Mesendoderm (in vitro differentiated cells): ENCODE measurements at regions not wholly inside any gene's neighbourhood (a gene's known extent, or its start where the extent isn't known, plus 50 kb on each side); places are given as distances from the start of the nearest gene placed in this dataset.

ENCODE experiments used
- DNase-seq: peaks from one replicate; pipeline ENCODE4 v3.0.0; 2013
- H2AK5ac ChIP-seq: 2 replicates; pipeline ENCODE4 v1.6.1; 2013; ENCODE audit warnings: low read length, inconsistent platforms
- H2BK120ac ChIP-seq: 2 replicates; pipeline ENCODE4 v1.6.1; 2013; ENCODE audit warnings: low read depth, mild to moderate bottlenecking, low read length, moderate library complexity, mixed read lengths
- H2BK15ac ChIP-seq: replicated peaks from 2 replicates; pipeline ENCODE4 v1.6.1; 2013; ENCODE audit warnings: low read depth, mild to moderate bottlenecking, moderate library complexity
- H2BK5ac ChIP-seq: 2 replicates; pipeline ENCODE4 v1.6.1; 2013; ENCODE audit warnings: low read length, inconsistent platforms
- H3K18ac ChIP-seq: 2 replicates; pipeline ENCODE4 v1.6.1; 2013; ENCODE audit warnings: mild to moderate bottlenecking, low read length, mixed read lengths
- H3K23ac ChIP-seq: one replicate; pipeline ENCODE4 v1.6.1; 2013; ENCODE audit warnings: low read length
- H3K27ac ChIP-seq: 2 replicates; pipeline ENCODE4 v1.5.1; 2013; ENCODE audit warnings: low read depth, mild to moderate bottlenecking, inconsistent platforms, low read length, moderate library complexity
- H3K27me3 ChIP-seq: 2 replicates; pipeline ENCODE4 v1.6.1; 2013; ENCODE audit warnings: low read length, control low read depth, mild to moderate bottlenecking, inconsistent platforms; ENCODE audit not compliant: insufficient read depth, poor library complexity
- H3K36me3 ChIP-seq: 2 replicates; pipeline ENCODE4 v1.6.1; 2013; ENCODE audit warnings: low read length, inconsistent platforms; ENCODE audit not compliant: control insufficient read depth, insufficient read depth
- H3K4ac ChIP-seq: one replicate; pipeline ENCODE4 v1.6.1; 2013; ENCODE audit warnings: low read depth, mild to moderate bottlenecking, low read length, moderate library complexity
- H3K4me1 ChIP-seq: 2 replicates; pipeline ENCODE4 v1.6.1; 2013; ENCODE audit warnings: low read depth, low read length, inconsistent platforms; ENCODE audit not compliant: control insufficient read depth
- H3K4me2 ChIP-seq: 2 replicates; pipeline ENCODE4 v1.6.1; 2013; ENCODE audit warnings: low read length
- H3K4me3 ChIP-seq: 2 replicates; pipeline ENCODE4 v1.5.1; 2013; ENCODE audit warnings: mild to moderate bottlenecking, low read length
- H3K56ac ChIP-seq: one replicate; pipeline ENCODE4 v1.6.1; 2013; ENCODE audit warnings: low read length
- H3K79me1 ChIP-seq: 2 replicates; pipeline ENCODE4 v1.6.1; 2013; ENCODE audit warnings: low read length, inconsistent platforms
- H3K79me2 ChIP-seq: 2 replicates; pipeline ENCODE4 v1.6.1; 2013; ENCODE audit warnings: mild to moderate bottlenecking, low read length; ENCODE audit not compliant: control insufficient read depth, insufficient read depth
- H3K9ac ChIP-seq: 2 replicates; pipeline ENCODE4 v1.6.1; 2013; ENCODE audit warnings: low read length, inconsistent platforms
- H4K5ac ChIP-seq: one replicate; pipeline ENCODE4 v1.6.1; 2013; ENCODE audit warnings: low read length
- H4K8ac ChIP-seq: one replicate; pipeline ENCODE4 v1.6.1; 2013; ENCODE audit warnings: low read depth, mild to moderate bottlenecking, control low read depth, low read length, moderate library complexity
- WGBS: extraction: QIAGEN DNeasy Blood & Tissue Kit; methylation state at CpG from one replicate; pipeline ENCODE4 v1.1.7; 2013; ENCODE audit warnings: low lambda C conversion rate, missing lambda C conversion rate; ENCODE audit not compliant: insufficient coverage; ENCODE audit errors: extremely low coverage; 5-methylcytosine and 5-hydroxymethylcytosine counted together

GRCh38 chr13:112325142-112325808 lies 50.9 kb upstream of the SPACA7 start:
- H3K18ac ChIP-seq = no peak overlapping the region
- no peak overlapping the region for H3K4me3 ChIP-seq
- no peaks in the 10 kb centered on the region for H3K79me2 ChIP-seq
- no peak overlapping the region for H2BK5ac ChIP-seq
- no peak overlapping the region for H3K4me2 ChIP-seq
- no peak for DNase-seq
- no CpG with 5 or more reads among the region's 26 CpGs for WGBS
- no peak overlapping the region for H3K27ac ChIP-seq
- H3K79me1 ChIP-seq = no peaks in the 10 kb centered on the region
- H3K36me3 ChIP-seq = no peaks in the 10 kb centered on the region
- H3K56ac ChIP-seq = no peak overlapping the region
- no peak overlapping the region for H2AK5ac ChIP-seq
- no peaks in the 10 kb centered on the region for H3K27me3 ChIP-seq
- no peak overlapping the region for H4K8ac ChIP-seq
- no peak overlapping the region for H3K4ac ChIP-seq
- no peaks in the 10 kb centered on the region for H3K4me1 ChIP-seq
- H3K9ac ChIP-seq = no peak overlapping the region
- no peak overlapping the region for H3K23ac ChIP-seq
- no peak overlapping the region for H2BK15ac ChIP-seq
- no peak overlapping the region for H2BK120ac ChIP-seq
- no peak overlapping the region for H4K5ac ChIP-seq

- Histone ChIP-seq H3K27me3 (no peaks in the 10 kb centered on the region), H4K8ac (no peak overlapping the region), H3K56ac (no peak overlapping the region)
Observed at GRCh38 chr13:112325920-112326645, 50.1 kb upstream of the SPACA7 start.

More at GRCh38 chr13:112325920-112326645, 50.1 kb upstream of the SPACA7 start:
- DNase-seq = no peak
- Histone ChIP-seq H3K9ac (no peak overlapping the region), H3K18ac (no peak overlapping the region), H3K4me3 (no peak overlapping the region), H4K5ac (no peak overlapping the region), H3K79me2 (no peaks in the 10 kb centered on the region), H3K4me1 (no peaks in the 10 kb centered on the region), H3K23ac (no peak overlapping the region), H3K4ac (no peak overlapping the region), H2AK5ac (no peak overlapping the region), H3K27ac (no peak overlapping the region), H2BK5ac (no peak overlapping the region), H3K4me2 (no peak overlapping the region), H2BK120ac (no peak overlapping the region), H3K36me3 (no peaks in the 10 kb centered on the region), H3K79me1 (no peaks in the 10 kb centered on the region), H2BK15ac (no peak overlapping the region)
- no CpG with 5 or more reads among the region's 26 CpGs for WGBS
